Suprapubic skin (tissue), 4 donors: ENCODE measurements at regions not wholly inside any gene's neighbourhood (a gene's known extent, or its start where the extent isn't known, plus 50 kb on each side); places are given as distances from the start of the nearest gene placed in this dataset.

Experiments
- CTCF ChIP-seq, 2 donors: fragments of 200-600 bp in 1 of 2; fragments of 450-650 bp in 1 of 2; sonication (generic) in 1 of 2; IDR thresholded peaks; one replicate each; pipeline ENCODE4 v1.5.1; 2016 to 2019; ENCODE audit warnings: antibody characterized with exemption in 2 of 2, mild to moderate bottlenecking in 1 of 2, moderate library complexity in 1 of 2
- EP300 ChIP-seq: sonication (generic); formaldehyde crosslinking; IDR thresholded peaks from one replicate; pipeline ENCODE4 v1.6.1; 2017; ENCODE audit warnings: antibody characterized with exemption
- POLR2AphosphoS5 ChIP-seq, 3 donors: sonication (generic); formaldehyde crosslinking; IDR thresholded peaks; one replicate each; pipeline ENCODE4 v1.6.1; 2017; ENCODE audit warnings: antibody characterized with exemption in 3 of 3

- TF ChIP-seq CTCF (IDR thresholded peaks at IDR 0.05) (no peak), EP300 (no peak), POLR2AphosphoS5 (IDR thresholded peaks at IDR 0.05) (no peak)
These were observed 151.8 kb upstream of the DPH6 start for GRCh38 chr15:35697549-35698299.
